ELF-1 (cell line): ENCODE measurements at regions not wholly inside any gene's neighbourhood (a gene's known extent, or its start where the extent isn't known, plus 50 kb on each side); places are given as distances from the start of the nearest gene placed in this dataset.
A peak's percentile ranks its signal among the peaks of the same experiment; 100 is the strongest.
"Not testable (repeated sequence)": the region's sequence is repeated elsewhere in the genome, so short reads cannot be mapped to it uniquely, and the experiment has no call there.

Experiments
- DNase-seq: peaks from one replicate; pipeline ENCODE4 v3.0.0-alpha.2; 2016; ENCODE audit warnings: low read depth, low spot score

- DNase-seq = peak; percentile 41
These were observed 51.0 kb upstream of the LIFR start for GRCh38 chr5:38607396-38607795.

GRCh38 chr5:38607930-38608564 is 51.6 kb upstream of the LIFR start:
- no peak for DNase-seq

- DNase-seq = no peak
These were observed 52.4 kb upstream of the LIFR start for GRCh38 chr5:38608874-38609273.

GRCh38 chr5:38612851-38613250 is 56.4 kb upstream of the LIFR start:
- no peak for DNase-seq

GRCh38 chr5:38613490-38613889 is 57.0 kb upstream of the LIFR start:
- DNase-seq = no peak

- no peak for DNase-seq
These were observed 57.8 kb upstream of the LIFR start for GRCh38 chr5:38613992-38614836.

- DNase-seq = no peak
These were observed 58.6 kb upstream of the LIFR start for GRCh38 chr5:38615042-38615441.

- no peak for DNase-seq
These were observed 59.6 kb upstream of the LIFR start for GRCh38 chr5:38615981-38616451.

GRCh38 chr5:38618154-38618553 is 61.7 kb upstream of the LIFR start:
- no peak for DNase-seq

GRCh38 chr5:38621331-38621730 is 64.9 kb upstream of the LIFR start:
- no peak for DNase-seq

- DNase-seq = no peak
These were observed 65.5 kb upstream of the LIFR start for GRCh38 chr5:38621840-38622437.

GRCh38 chr5:38622723-38623129 is 66.3 kb upstream of the LIFR start:
- DNase-seq = no peak

GRCh38 chr5:38624541-38624940 is 68.1 kb upstream of the LIFR start:
- not testable (repeated sequence) for DNase-seq

- DNase-seq = not testable (repeated sequence)
These were observed 74.9 kb upstream of the LIFR start for GRCh38 chr5:38631376-38631775.

GRCh38 chr5:38634568-38635369 is 78.3 kb upstream of the LIFR start:
- DNase-seq = no peak

GRCh38 chr5:38636626-38637025 is 80.2 kb upstream of the LIFR start:
- DNase-seq = no peak

GRCh38 chr5:38638656-38639055 is 82.2 kb upstream of the LIFR start:
- DNase-seq = no peak

GRCh38 chr5:38639377-38640358 is 83.2 kb upstream of the LIFR start:
- no peak for DNase-seq

- no peak for DNase-seq
These were observed 84.6 kb upstream of the LIFR start for GRCh38 chr5:38641003-38641402.

- no peak for DNase-seq
These were observed 85.9 kb upstream of the LIFR start for GRCh38 chr5:38642189-38642911.
